K562 (cell line): ENCODE measurements at regions not wholly inside any gene's neighbourhood (a gene's known extent, or its start where the extent isn't known, plus 50 kb on each side); places are given as distances from the start of the nearest gene placed in this dataset.

Experiments used
- ATAC-seq: fragments of 200-7000 bp; cut with Tn5 transposase; 3 replicates; pipeline ENCODE4 v1.9.1; 2020; ENCODE audit warnings: moderate library complexity
- BruUV-seq: library from RNA; stranded (reverse); fragments of 400-500 nt; replicated peaks from 2 replicates; lab custom pipeline; 2021; lab: Mats Ljungman, UMichigan
- CTCF ChIA-PET: fragments of 300-600 bp; formaldehyde crosslinking; extraction: SDS; loops from one replicate; lab custom pipeline; 2021; ENCODE audit warnings: low intra/inter-chr PET ratio; lab: Yijun Ruan, JAX
- POLR2A ChIA-PET: fragments of 300-600, 350-650 bp; sonication (Branson Sonifier 250); formaldehyde crosslinking; extraction: SDS; loops from one replicate; lab custom pipeline; 2021; ENCODE audit warnings: antibody characterized with exemption, inconsistent platforms; lab: Yijun Ruan, JAX
- DNase-seq, 4 experiments: peaks; one replicate each; pipeline versions ENCODE4 v3.0.0 to v3.0.0-alpha.2; 2011 to 2018; ENCODE audit warnings: low spot score in 3 of 4, mixed read lengths in 3 of 4; ENCODE audit errors: extremely low read depth in 1 of 4
- FAIRE-seq: peaks from 2 replicates; lab custom pipeline; 2011; peaks lifted over from hg19 to GRCh38; lab: Jason Lieb, UNC
- H2AFZ ChIP-seq: 2 replicates; pipeline ENCODE4 v1.6.0; 2011; ENCODE audit warnings: low read depth, low read length, control low read depth, inconsistent platforms
- H3K27ac ChIP-seq: fragments of 200-600 bp; 3 replicates; pipeline ENCODE4 v1.8.0; 2011; ENCODE audit warnings: low read depth, mild to moderate bottlenecking, control low read depth, inconsistent platforms, low read length, moderate library complexity, mixed read lengths; ENCODE audit errors: extremely low read depth
- H3K27me3 ChIP-seq, 2 experiments: fragments of 300-600 bp in 1 of 2; 2 replicates in 1 of 2; 3 replicates in 1 of 2; pipeline versions ENCODE4 v1.6.0 to v1.8.0; 2011; ENCODE audit warnings: inconsistent platforms in 2 of 2, low read length in 2 of 2, mild to moderate bottlenecking in 1 of 2, mixed read lengths in 1 of 2, moderate library complexity in 1 of 2; ENCODE audit not compliant: control insufficient read depth in 2 of 2, insufficient read depth in 2 of 2
- H3K36me3 ChIP-seq: fragments of 300-600 bp; 3 replicates; pipeline ENCODE4 v1.8.0; 2011; ENCODE audit warnings: mild to moderate bottlenecking, low read length, inconsistent platforms; ENCODE audit not compliant: control insufficient read depth, insufficient read depth
- H3K4me1 ChIP-seq, 2 experiments: fragments of 200-600 bp in 1 of 2; replicated peaks in 1 of 2; 2 replicates in 1 of 2; 3 replicates in 1 of 2; pipeline versions ENCODE4 v1.5.1 to v1.8.0; 2011; ENCODE audit warnings: inconsistent platforms in 2 of 2, low read length in 2 of 2, mild to moderate bottlenecking in 1 of 2, mixed read lengths in 1 of 2, moderate library complexity in 1 of 2; ENCODE audit not compliant: control insufficient read depth in 2 of 2, insufficient read depth in 2 of 2
- H3K4me2 ChIP-seq: 2 replicates; pipeline ENCODE4 v1.6.1; 2011; ENCODE audit warnings: low read length, control low read depth, inconsistent platforms, mixed read lengths; ENCODE audit not compliant: insufficient read depth
- H3K4me3 ChIP-seq: fragments of 200-600 bp; sonication (generic), shearing (Covaris generic); 2 replicates; pipeline ENCODE4 v1.5.1; 2016; ENCODE audit warnings: control low read depth, inconsistent platforms
- H3K79me2 ChIP-seq: fragments of 200-600 bp; 3 replicates; pipeline ENCODE4 v1.8.0; 2011; ENCODE audit warnings: low read length, inconsistent platforms; ENCODE audit not compliant: control insufficient read depth, insufficient read depth
- H3K9ac ChIP-seq, 2 experiments: 2 replicates each; pipeline versions ENCODE4 v1.6.0 to v1.6.1; 2011; ENCODE audit warnings: low read depth in 2 of 2, low read length in 2 of 2, control low read depth in 1 of 2, inconsistent platforms in 1 of 2, mild to moderate bottlenecking in 1 of 2, mixed read lengths in 1 of 2; ENCODE audit not compliant: insufficient read depth in 1 of 2
- H3K9me1 ChIP-seq: one replicate; pipeline ENCODE4 v1.6.0; 2011; ENCODE audit warnings: inconsistent platforms, mild to moderate bottlenecking, low read length, moderate library complexity; ENCODE audit not compliant: control insufficient read depth, insufficient read depth
- H3K9me3 ChIP-seq: replicated peaks from 2 replicates; pipeline ENCODE4 v1.5.1; 2011; ENCODE audit warnings: low read depth, low read length, inconsistent platforms; ENCODE audit not compliant: control insufficient read depth, insufficient read depth
- H4K20me1 ChIP-seq: replicated peaks from 2 replicates; pipeline ENCODE4 v1.6.1; 2011; ENCODE audit warnings: low read length, inconsistent platforms, mixed read lengths; ENCODE audit not compliant: control insufficient read depth, insufficient read depth
- ARHGAP35 ChIP-seq: fragments of 450-650 bp; IDR thresholded peaks from 2 replicates; pipeline ENCODE4 v1.6.1; 2018; ENCODE audit not compliant: partially characterized antibody
- ARID3B ChIP-seq: fragments of 250-450 bp; sonication (Bioruptor Pico); IDR thresholded peaks from 2 replicates; pipeline ENCODE4 v1.4.0; 2020; ENCODE audit warnings: borderline replicate concordance
- ATF1 ChIP-seq, 2 experiments: fragments of 450-650 bp in 1 of 2; IDR thresholded peaks; 2 replicates each; pipeline ENCODE4 v1.6.1; 2016; ENCODE audit warnings: missing compliant biosample characterization in 1 of 2, missing genetic modification characterization in 1 of 2
- CEBPG ChIP-seq, 3 experiments: fragments of 200-800 bp in 1 of 3; sonication (Bioruptor generic) in 1 of 3; sonication (generic) in 1 of 3; formaldehyde crosslinking in 1 of 3; IDR thresholded peaks in 2 of 3; conservative IDR thresholded peaks in 1 of 3; 2 replicates each; pipeline versions ENCODE4 v1.6.1 to v1.8.0; 2016 to 2022; ENCODE audit warnings: missing compliant biosample characterization in 2 of 3, missing genetic modification characterization in 2 of 3, mild to moderate bottlenecking in 1 of 3, missing genetic modification reagents in 1 of 3
- CHCHD3 ChIP-seq: fragments of 250-450 bp; sonication (Bioruptor Pico); IDR thresholded peaks from 2 replicates; pipeline ENCODE4 v2.1.2; 2022; ENCODE audit warnings: mild to moderate bottlenecking
- HDAC8 ChIP-seq: fragments of 450-650 bp; IDR thresholded peaks from 2 replicates; pipeline ENCODE4 v1.6.1; 2016; ENCODE audit warnings: mild to moderate bottlenecking, missing genetic modification characterization, moderate library complexity, missing compliant biosample characterization
- HNRNPL ChIP-seq: fragments of 200-400 bp; formaldehyde crosslinking; IDR thresholded peaks from 2 replicates; pipeline ENCODE4 v1.6.1; 2017; ENCODE audit warnings: low read depth, mild to moderate bottlenecking, low read length
- JUND ChIP-seq, 2 experiments: IDR thresholded peaks; 2 replicates in 1 of 2; 3 replicates in 1 of 2; pipeline ENCODE4 v1.6.1; 2011; ENCODE audit warnings: borderline replicate concordance in 2 of 2, low read depth in 2 of 2, low read length in 2 of 2, improper control_type of control experiment in 1 of 2, missing biosample characterization in 1 of 2, missing genetic modification characterization in 1 of 2, missing genetic modification reagents in 1 of 2
- MCM2 ChIP-seq: fragments of 450-650 bp; IDR thresholded peaks from 2 replicates; pipeline ENCODE4 v1.6.1; 2017; ENCODE audit warnings: low read depth, mild to moderate bottlenecking
- MCM3 ChIP-seq: fragments of 450-650 bp; IDR thresholded peaks from 2 replicates; pipeline ENCODE4 v1.6.1; 2016
- NR4A1 ChIP-seq, 2 experiments: fragments of 250-450 bp in 1 of 2; fragments of 450-650 bp in 1 of 2; sonication (Bioruptor Pico) in 1 of 2; IDR thresholded peaks; 2 replicates each; pipeline versions ENCODE4 v1.4.0 to v1.6.1; 2016 to 2020; ENCODE audit warnings: mild to moderate bottlenecking in 2 of 2, missing compliant biosample characterization in 1 of 2, missing genetic modification characterization in 1 of 2, moderate library complexity in 1 of 2
- RBFOX2 ChIP-seq: fragments of 200-400 bp; formaldehyde crosslinking; IDR thresholded peaks from 2 replicates; pipeline ENCODE4 v1.6.1; 2017; ENCODE audit warnings: low read depth, mild to moderate bottlenecking, low read length, moderate library complexity
- RBM39 ChIP-seq: fragments of 200-400 bp; formaldehyde crosslinking; optimal IDR thresholded peaks from 2 replicates; pipeline ENCODE3; 2018; ENCODE audit warnings: low read depth, low read length
- SFPQ ChIP-seq: fragments of 200-400 bp; formaldehyde crosslinking; IDR thresholded peaks from 2 replicates; pipeline ENCODE4 v1.6.1; 2017; ENCODE audit warnings: mild to moderate bottlenecking, low read depth, low read length, moderate library complexity
- SOX6 ChIP-seq: fragments of 450-650 bp; IDR thresholded peaks from 2 replicates; pipeline ENCODE4 v1.6.1; 2014; ENCODE audit warnings: mild to moderate bottlenecking
- XRCC3 ChIP-seq: fragments of 450-650 bp; IDR thresholded peaks from 2 replicates; pipeline ENCODE4 v1.6.1; 2017; ENCODE audit warnings: mild to moderate bottlenecking, moderate library complexity
- ZNF551 ChIP-seq: fragments of 250-450 bp; sonication (Bioruptor Pico); IDR thresholded peaks from 2 replicates; pipeline ENCODE4 v1.5.0; 2021; ENCODE audit warnings: mild to moderate bottlenecking, moderate library complexity
- ZNF717 ChIP-seq: fragments of 250-450 bp; sonication (Bioruptor Pico); IDR thresholded peaks from 2 replicates; pipeline ENCODE4 v1.5.0; 2021
- WGBS: fragments of 100-300 bp; shearing (Covaris generic); methylation state at CpG from one replicate; pipeline ENCODE4 v1.1.6; 2016; ENCODE audit warnings: low coverage, mixed read lengths; ENCODE audit not compliant: insufficient coverage; ENCODE audit errors: missing lambda C conversion rate; 5-methylcytosine and 5-hydroxymethylcytosine counted together
- in situ Hi-C: fragments of 300-500 bp; cut with MboI; formaldehyde crosslinking; loops from 4 replicates; pipeline ENCODE4 v1.15.0; 2018; ENCODE audit warnings: inconsistent platforms, mixed read lengths
- intact Hi-C: fragments of 100-400 bp; cut with micrococcal nuclease; formaldehyde crosslinking; loops from 2 replicates; pipeline ENCODE4 v1.14.2; 2022

- TF ChIP-seq MCM2: no peak
- TF ChIP-seq JUND (IDR thresholded peaks at IDR 0.05; ENCODE audit: borderline replicate concordance, low read depth, low read length): no peak
- TF ChIP-seq JUND (tag; IDR thresholded peaks at IDR 0.05; ENCODE audit: borderline replicate concordance, low read depth, low read length): no peak
- TF ChIP-seq HNRNPL: no peak
- no peak for TF ChIP-seq MCM3
- no peak for TF ChIP-seq CEBPG (CRISPR knock-in tag; IDR thresholded peaks at IDR 0.05)
- TF ChIP-seq CEBPG (tag; conservative IDR thresholded peaks at IDR 0.05 in 1 of 2, IDR thresholded peaks at IDR 0.05 in 1 of 2): no peak
- TF ChIP-seq RBM39: no peak
These were observed 124.8 kb downstream of the TMTC3 start (continued) for GRCh38 chr12:88266806-88267360.

GRCh38 chr12:88267630-88268029 lies 125.5 kb downstream of the TMTC3 start:
- in situ Hi-C loops: no loop called here
- CTCF ChIA-PET: no interaction called here
- no peak for FAIRE-seq
- TF ChIP-seq CHCHD3 (CRISPR knock-in tag) (no peak), RBFOX2 (no peak), ZNF551 (CRISPR knock-in tag) (no peak), ATF1 (CRISPR knock-in tag; IDR thresholded peaks at IDR 0.05) (no peak), ATF1 (tag; IDR thresholded peaks at IDR 0.05) (no peak), XRCC3 (no peak), SOX6 (no peak), SFPQ (no peak), ARID3B (CRISPR knock-in tag) (no peak), HDAC8 (tag) (no peak), NR4A1 (CRISPR knock-in tag; IDR thresholded peaks at IDR 0.05) (no peak), NR4A1 (tag; IDR thresholded peaks at IDR 0.05) (no peak), ZNF717 (CRISPR knock-in tag) (no peak), ARHGAP35 (no peak)

More at GRCh38 chr12:88267630-88268029, 125.5 kb downstream of the TMTC3 start:
- ATAC-seq: no peak
- Histone ChIP-seq H3K79me2 (no peaks in the 10 kb centered on the region), H3K9ac (no peak overlapping the region), H3K4me1 (no peaks in the 10 kb centered on the region), H3K36me3 (no peaks in the 10 kb centered on the region), H3K9me3 (no peaks in the 10 kb centered on the region), H3K27me3 (no peaks in the 10 kb centered on the region), H4K20me1 (no peaks in the 10 kb centered on the region), H2AFZ (no peak overlapping the region), H3K27ac (no peak overlapping the region), H3K4me2 (no peak overlapping the region), H3K9me1 (no peaks in the 10 kb centered on the region), H3K4me3 (no peak overlapping the region)
- POLR2A ChIA-PET: no interaction called here
- no peak for DNase-seq
- 7% methylated on average over 2 of the region's 2 CpGs for WGBS
- no TSS peak for BruUV-seq
- intact Hi-C loops: no loop called here
